Duodenal mucosa (tissue), 2 donors: ENCODE measurements at regions not wholly inside any gene's neighbourhood (a gene's known extent, or its start where the extent isn't known, plus 50 kb on each side); places are given as distances from the start of the nearest gene placed in this dataset.
"Not testable (repeated sequence)": the region's sequence is repeated elsewhere in the genome, so short reads cannot be mapped to it uniquely, and the experiment has no call there.

Source experiments
- H3K27ac ChIP-seq: one replicate; pipeline ENCODE4 v1.7.0; 2013; ENCODE audit warnings: low read depth, low read length
- H3K27me3 ChIP-seq, 2 donors: one replicate each; pipeline ENCODE4 v1.7.0; 2013; ENCODE audit warnings: low read length in 2 of 2, control low read depth in 1 of 2; ENCODE audit not compliant: insufficient read depth in 2 of 2, control insufficient read depth in 1 of 2
- H3K36me3 ChIP-seq, 2 donors: one replicate each; pipeline ENCODE4 v1.7.0; 2013; ENCODE audit warnings: low read length in 2 of 2, control low read depth in 1 of 2; ENCODE audit not compliant: insufficient read depth in 2 of 2, control insufficient read depth in 1 of 2
- H3K4me1 ChIP-seq, 2 donors: one replicate each; pipeline ENCODE4 v1.7.0; 2013; ENCODE audit warnings: low read length in 2 of 2, control low read depth in 1 of 2; ENCODE audit not compliant: insufficient read depth in 2 of 2, control insufficient read depth in 1 of 2
- H3K4me3 ChIP-seq, 2 donors: one replicate each; pipeline ENCODE4 v1.7.0; 2013; ENCODE audit warnings: low read length in 2 of 2, low read depth in 1 of 2
- H3K9ac ChIP-seq, 2 donors: one replicate each; pipeline ENCODE4 v1.7.0; 2013; ENCODE audit warnings: low read length in 2 of 2, low read depth in 1 of 2
- H3K9me3 ChIP-seq, 2 donors: one replicate each; pipeline ENCODE4 v1.7.0; 2013; ENCODE audit warnings: low read length in 2 of 2, control low read depth in 1 of 2; ENCODE audit not compliant: control insufficient read depth in 1 of 2

DNA sequence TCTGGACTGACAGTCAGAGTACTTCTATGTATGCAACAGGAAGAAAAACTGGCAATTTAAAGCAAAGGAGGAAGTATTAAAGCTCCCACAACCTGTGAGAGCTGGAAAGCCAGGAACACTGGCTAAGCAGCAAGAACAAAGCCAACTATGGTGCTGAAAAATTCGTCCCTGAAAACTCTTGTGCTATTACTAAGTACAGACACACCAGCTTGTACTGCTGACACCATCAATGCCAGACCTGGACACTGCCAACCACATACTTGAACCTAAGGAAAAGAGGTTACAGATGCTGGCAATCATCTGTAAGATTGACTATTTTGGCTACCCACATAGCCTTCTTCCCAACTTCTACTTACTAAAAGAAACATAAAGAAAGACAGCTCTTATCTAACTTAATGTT, 1110.6 kb downstream of the SORCS3 start:
- no peaks in the 10 kb centered on the region for H3K27me3 ChIP-seq
- H3K9me3 ChIP-seq = no peaks in the 10 kb centered on the region
- H3K36me3 ChIP-seq = no peaks in the 10 kb centered on the region
- H3K27ac ChIP-seq = no peak overlapping the region
- H3K9ac ChIP-seq = no peak overlapping the region
- no peak overlapping the region for H3K4me3 ChIP-seq
- H3K4me1 ChIP-seq = no peaks in the 10 kb centered on the region

DNA sequence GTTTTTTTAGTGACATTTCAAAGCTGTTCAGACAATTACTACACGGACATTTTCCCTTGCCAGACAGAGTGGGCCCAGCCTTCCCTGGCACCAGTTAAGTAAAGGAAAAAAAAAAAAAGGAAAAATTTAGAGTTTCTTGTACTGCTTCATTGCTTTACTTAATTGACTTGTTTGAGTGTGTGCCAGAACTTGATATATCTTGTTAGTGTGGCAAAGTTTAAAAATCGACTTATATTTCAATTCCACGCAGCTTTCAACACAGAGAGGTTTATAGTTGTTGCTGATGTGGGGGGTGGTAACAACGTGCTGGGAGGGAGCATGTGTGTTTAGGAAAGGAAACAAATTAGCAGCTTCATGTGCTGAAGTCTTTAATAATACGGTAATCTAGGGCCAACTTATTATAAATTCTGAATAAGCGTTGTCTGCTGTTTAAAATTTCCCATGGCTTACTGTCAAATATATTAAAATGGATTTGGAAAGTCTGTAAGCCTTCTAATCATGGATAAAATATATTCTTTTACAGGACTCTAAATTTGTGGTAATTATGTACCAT, 1104.6 kb downstream of the SORCS3 start:
- H3K27me3 ChIP-seq = no peaks in the 10 kb centered on the region
- no peak overlapping the region for H3K4me3 ChIP-seq
- no peaks in the 10 kb centered on the region for H3K9me3 ChIP-seq
- H3K4me1 ChIP-seq = no peaks in the 10 kb centered on the region
- H3K36me3 ChIP-seq = no peaks in the 10 kb centered on the region
- no peak overlapping the region for H3K27ac ChIP-seq
- no peak overlapping the region for H3K9ac ChIP-seq

DNA sequence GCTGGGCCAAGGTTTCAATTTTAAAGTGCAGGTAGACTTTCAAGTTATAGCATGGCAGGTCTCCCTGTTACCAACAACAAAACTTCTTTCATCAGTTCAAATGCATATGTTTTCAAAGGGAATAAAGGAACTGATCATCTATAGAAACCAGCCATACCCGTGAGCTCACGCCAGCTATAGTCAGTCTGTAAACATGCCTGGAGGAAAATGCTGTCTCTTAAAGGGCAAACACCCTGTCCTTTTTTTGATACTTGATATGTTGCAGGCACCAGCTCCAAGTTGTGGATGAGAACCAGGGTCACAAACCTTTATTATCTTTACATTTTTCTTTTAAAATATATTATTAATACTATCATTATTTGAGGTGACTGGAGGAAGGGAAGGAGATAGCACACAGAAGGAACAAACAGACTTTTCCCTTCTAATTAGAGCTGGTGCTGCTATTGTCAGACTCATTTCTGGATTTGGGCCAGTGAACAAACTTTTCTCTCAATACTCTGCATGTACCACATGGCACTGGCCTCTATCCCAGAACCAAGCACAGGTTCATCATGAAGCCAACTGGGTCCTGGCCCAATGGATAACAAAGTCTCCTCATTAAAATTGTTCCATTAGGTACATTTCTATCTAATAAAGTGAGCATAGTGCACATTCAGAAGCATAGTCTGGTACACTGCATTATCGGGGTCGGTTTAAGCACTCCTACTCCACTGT, 1102.4 kb downstream of the SORCS3 start:
- Histone ChIP-seq H3K27me3 (no peaks in the 10 kb centered on the region), H3K4me1 (no peaks in the 10 kb centered on the region)

DNA sequence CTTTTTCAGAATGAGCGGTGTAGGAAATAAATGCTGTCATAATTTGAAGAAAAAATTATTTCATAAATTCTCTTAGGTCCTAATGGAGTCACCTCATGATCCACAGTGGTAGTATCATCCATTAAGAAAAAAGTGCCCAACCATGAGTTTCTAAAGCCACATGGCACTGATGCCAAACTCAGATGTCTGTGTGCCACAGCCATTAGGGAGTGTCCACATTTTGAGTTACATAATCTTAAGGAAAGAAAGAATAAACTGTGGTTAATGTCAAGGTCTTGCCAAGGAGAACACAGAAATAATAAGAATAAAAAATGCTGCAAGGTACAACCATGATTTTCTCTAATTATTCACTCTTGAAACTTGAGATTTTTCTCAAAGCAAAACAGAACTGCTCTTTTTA, 1101.8 kb downstream of the SORCS3 start:
- Histone ChIP-seq H3K9ac (no peak overlapping the region), H3K9me3 (no peaks in the 10 kb centered on the region), H3K4me3 (no peak overlapping the region), H3K27ac (no peak overlapping the region), H3K4me1 (no peaks in the 10 kb centered on the region), H3K27me3 (no peaks in the 10 kb centered on the region), H3K36me3 (no peaks in the 10 kb centered on the region)

More for the DNA sequence above, 1102.4 kb downstream of the SORCS3 start:
- Histone ChIP-seq H3K27ac (no peak overlapping the region), H3K36me3 (no peaks in the 10 kb centered on the region), H3K4me3 (no peak overlapping the region), H3K9ac (no peak overlapping the region), H3K9me3 (no peaks in the 10 kb centered on the region)

- no peaks in the 10 kb centered on the region for H3K27me3 ChIP-seq
- no peaks in the 10 kb centered on the region for H3K36me3 ChIP-seq
- no peaks in the 10 kb centered on the region for H3K9me3 ChIP-seq
- no peak overlapping the region for H3K9ac ChIP-seq
- no peak overlapping the region for H3K27ac ChIP-seq
- no peaks in the 10 kb centered on the region for H3K4me1 ChIP-seq
- no peak overlapping the region for H3K4me3 ChIP-seq
These were observed 1101.1 kb downstream of the SORCS3 start for GRCh38 chr10:105742184-105742583.

- no peaks in the 10 kb centered on the region for H3K36me3 ChIP-seq
- no peaks in the 10 kb centered on the region for H3K27me3 ChIP-seq
- no peak overlapping the region for H3K9ac ChIP-seq
- no peak overlapping the region for H3K4me3 ChIP-seq
- no peaks in the 10 kb centered on the region for H3K9me3 ChIP-seq
- H3K4me1 ChIP-seq = no peaks in the 10 kb centered on the region
- H3K27ac ChIP-seq = no peak overlapping the region
These were observed 1093.4 kb downstream of the SORCS3 start for GRCh38 chr10:105734479-105734878.

DNA sequence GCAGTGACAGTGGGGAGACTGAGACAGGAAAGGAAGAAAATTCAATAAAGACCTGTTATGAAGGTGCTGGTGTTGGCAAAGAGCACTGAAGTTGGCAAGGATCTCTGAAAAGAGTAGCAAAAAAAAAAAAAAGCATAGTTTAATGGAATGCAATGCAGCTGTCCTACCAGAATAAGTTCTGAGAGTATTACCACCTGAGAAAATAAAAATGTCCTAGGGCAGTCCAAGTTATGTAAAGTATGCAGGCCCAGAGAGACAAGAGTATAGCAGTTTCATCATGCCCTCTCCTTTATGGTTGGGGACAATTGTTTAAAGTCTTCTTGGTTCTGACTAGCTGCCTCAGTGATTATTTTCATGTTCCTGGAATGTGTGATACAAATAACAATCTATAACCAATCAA, 1092.8 kb downstream of the SORCS3 start:
- Histone ChIP-seq H3K9me3 (no peaks in the 10 kb centered on the region), H3K27ac (no peak overlapping the region), H3K4me3 (no peak overlapping the region), H3K36me3 (no peaks in the 10 kb centered on the region), H3K9ac (no peak overlapping the region), H3K4me1 (no peaks in the 10 kb centered on the region), H3K27me3 (no peaks in the 10 kb centered on the region)

DNA sequence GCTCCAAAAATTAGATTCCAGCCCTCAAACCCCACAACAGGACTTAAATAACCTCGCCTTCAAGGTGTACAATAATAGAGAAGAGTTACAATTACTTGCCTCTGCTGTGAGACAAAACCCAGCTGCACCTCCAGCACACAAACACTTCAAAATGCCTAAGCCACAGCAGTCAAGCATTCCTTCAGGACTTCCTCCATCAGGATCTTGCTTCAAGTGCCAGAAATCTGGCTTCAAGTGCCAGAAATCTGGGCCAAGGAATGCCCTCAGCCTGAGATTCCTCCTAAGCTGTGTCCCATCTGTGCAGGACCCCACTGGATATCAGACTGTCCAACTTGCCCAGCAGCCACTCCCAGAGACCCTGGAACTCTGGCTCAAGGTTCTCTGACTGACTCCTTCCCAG, 1088.3 kb downstream of the SORCS3 start:
- H3K4me3 ChIP-seq = no peak overlapping the region
- H3K9me3 ChIP-seq = no peaks in the 10 kb centered on the region
- H3K36me3 ChIP-seq = no peaks in the 10 kb centered on the region
- no peaks in the 10 kb centered on the region for H3K27me3 ChIP-seq
- no peak overlapping the region for H3K9ac ChIP-seq
- H3K4me1 ChIP-seq = no peaks in the 10 kb centered on the region
- H3K27ac ChIP-seq = no peak overlapping the region

GRCh38 chr10:105727586-105727985, 1086.5 kb downstream of the SORCS3 start:
- H3K9me3 ChIP-seq, H3K4me3 ChIP-seq, H3K27ac ChIP-seq, H3K36me3 ChIP-seq, H3K27me3 ChIP-seq, H3K9ac ChIP-seq, H3K4me1 ChIP-seq: not testable (repeated sequence)

DNA sequence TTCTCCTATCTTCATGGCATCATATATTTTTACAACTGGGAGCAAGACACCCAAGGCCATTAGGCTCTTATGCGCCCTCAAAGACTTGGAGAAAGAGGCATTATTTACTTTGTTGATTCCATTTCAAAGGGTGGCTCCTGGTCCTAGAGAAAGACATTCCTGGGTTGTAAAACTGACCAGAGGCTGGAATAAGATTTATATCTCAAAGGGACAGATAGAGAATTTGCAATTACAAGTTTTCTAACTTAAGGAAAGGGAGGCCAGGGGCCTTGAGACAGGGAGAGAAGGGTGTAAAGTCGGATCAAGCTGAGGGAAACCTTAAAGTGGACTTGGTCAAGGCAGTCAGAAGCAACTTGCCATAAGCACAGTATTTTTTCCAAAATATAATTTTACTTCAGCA, 1086.0 kb downstream of the SORCS3 start:
- Histone ChIP-seq H3K4me1 (no peaks in the 10 kb centered on the region), H3K4me3 (no peak overlapping the region), H3K9ac (no peak overlapping the region), H3K9me3 (no peaks in the 10 kb centered on the region), H3K27me3 (no peaks in the 10 kb centered on the region), H3K36me3 (no peaks in the 10 kb centered on the region), H3K27ac (no peak overlapping the region)
